HepG2 (cell line): ENCODE measurements at regions not wholly inside any gene's neighbourhood (a gene's known extent, or its start where the extent isn't known, plus 50 kb on each side); places are given as distances from the start of the nearest gene placed in this dataset.

Experiments used
- ATAC-seq: fragments of 200-7000 bp; cut with Tn5 transposase; 3 replicates; pipeline ENCODE4 v1.9.1; 2020; ENCODE audit warnings: mild to moderate bottlenecking, moderate library complexity
- BruUV-seq: library from RNA; stranded (reverse); fragments of 400-500 nt; replicated peaks from 2 replicates; lab custom pipeline; 2021; lab: Mats Ljungman, UMichigan
- CTCF ChIA-PET: fragments of 300-600 bp; formaldehyde crosslinking; extraction: SDS; loops from one replicate; lab custom pipeline; 2021; ENCODE audit warnings: low total read pairs, inconsistent platforms, low intra/inter-chr PET ratio; lab: Yijun Ruan, JAX
- POLR2A ChIA-PET: fragments of 350-600 bp; sonication (Branson Sonifier 250); formaldehyde crosslinking; loops from one replicate; lab custom pipeline; 2020; ENCODE audit warnings: antibody characterized with exemption, inconsistent platforms; lab: Yijun Ruan, JAX
- DNase-seq: peaks from one replicate; pipeline ENCODE4 v3.0.0-alpha.2; 2015; ENCODE audit warnings: low spot score
- FAIRE-seq: peaks from 3 replicates; lab custom pipeline; 2011; peaks lifted over from hg19 to GRCh38; lab: Jason Lieb, UNC
- H2AFZ ChIP-seq: one replicate; pipeline ENCODE4 v1.6.1; 2011; ENCODE audit warnings: low read length, inconsistent platforms
- H3K27ac ChIP-seq: fragments of 300-600 bp; 3 replicates; pipeline ENCODE4 v1.8.0; 2011; ENCODE audit warnings: mixed run types, mild to moderate bottlenecking, mixed read lengths, low read length, inconsistent platforms; ENCODE audit not compliant: insufficient read depth; ENCODE audit errors: extremely low read length
- H3K27me3 ChIP-seq, 2 experiments: fragments of 200-600 bp in 1 of 2; 2 replicates in 1 of 2; 3 replicates in 1 of 2; pipeline versions ENCODE4 v1.6.0 to v1.8.0; 2011; ENCODE audit warnings: low read length in 2 of 2, mild to moderate bottlenecking in 2 of 2, moderate library complexity in 2 of 2, inconsistent platforms in 1 of 2; ENCODE audit not compliant: insufficient read depth in 2 of 2, control insufficient read depth in 1 of 2
- H3K36me3 ChIP-seq, 2 experiments: fragments of 200-600 bp in 1 of 2; replicated peaks in 1 of 2; 2 replicates in 1 of 2; 3 replicates in 1 of 2; pipeline versions ENCODE4 v1.5.1 to v1.8.0; 2011; ENCODE audit warnings: low read length in 2 of 2, inconsistent platforms in 1 of 2; ENCODE audit not compliant: insufficient read depth in 2 of 2, control insufficient read depth in 1 of 2
- H3K4me1 ChIP-seq: 2 replicates; pipeline ENCODE4 v1.5.1; 2012; ENCODE audit warnings: low read length, inconsistent platforms; ENCODE audit not compliant: insufficient read depth
- H3K4me2 ChIP-seq: 2 replicates; pipeline ENCODE4 v1.6.0; 2011; ENCODE audit warnings: low read depth, low read length, inconsistent platforms
- H3K4me3 ChIP-seq, 3 experiments: fragments of 200-600 bp in 1 of 3; sonication (generic), shearing (Covaris generic) in 1 of 3; replicated peaks in 1 of 3; 2 replicates each; pipeline ENCODE4 v1.5.1; 2011 to 2016; ENCODE audit warnings: low read length in 3 of 3, inconsistent platforms in 2 of 3, low read depth in 2 of 3, mild to moderate bottlenecking in 2 of 3, control low read depth in 1 of 3, mixed read lengths in 1 of 3; ENCODE audit not compliant: insufficient read depth in 1 of 3
- H3K79me2 ChIP-seq: one replicate; pipeline ENCODE4 v1.6.1; 2011; ENCODE audit warnings: low read length, inconsistent platforms; ENCODE audit not compliant: insufficient read depth
- H3K9ac ChIP-seq: 2 replicates; pipeline ENCODE4 v1.6.0; 2011; ENCODE audit warnings: mild to moderate bottlenecking, low read depth, low read length, inconsistent platforms; ENCODE audit not compliant: insufficient read depth
- H3K9me3 ChIP-seq: 2 replicates; pipeline ENCODE4 v1.5.1; 2012; ENCODE audit warnings: mild to moderate bottlenecking, low read length
- H4K20me1 ChIP-seq: 2 replicates; pipeline ENCODE4 v1.6.0; 2011; ENCODE audit warnings: inconsistent platforms, mild to moderate bottlenecking, low read length, moderate library complexity; ENCODE audit not compliant: insufficient read depth
- ATM ChIP-seq: fragments of 450-650 bp; IDR thresholded peaks from 2 replicates; pipeline ENCODE4 v1.7.1; 2017; ENCODE audit warnings: mild to moderate bottlenecking, borderline replicate concordance
- CEBPZ ChIP-seq: IDR thresholded peaks from 2 replicates; pipeline ENCODE4 v1.6.1; 2012; ENCODE audit warnings: low read length, improper control_type of control experiment
- HDAC6 ChIP-seq: fragments of 200-600 bp; sonication (generic); IDR thresholded peaks from 2 replicates; pipeline ENCODE4 v1.7.0; 2017; ENCODE audit warnings: mild to moderate bottlenecking, antibody characterized with exemption, low read length, low read depth
- SMARCE1 ChIP-seq: fragments of 450-650 bp; IDR thresholded peaks from 2 replicates; pipeline ENCODE4 v1.6.1; 2017; ENCODE audit warnings: borderline replicate concordance
- SP4 ChIP-seq: sonication (generic); formaldehyde crosslinking; IDR thresholded peaks from 2 replicates; pipeline ENCODE4 v1.8.1; 2023; ENCODE audit warnings: mild to moderate bottlenecking, missing genetic modification reagents
- ZBTB7A ChIP-seq: sonication (generic); formaldehyde crosslinking; IDR thresholded peaks from 2 replicates; pipeline ENCODE4 v1.8.0; 2022; ENCODE audit warnings: mild to moderate bottlenecking, missing genetic modification reagents
- ZNF792 ChIP-seq: IDR thresholded peaks from 2 replicates; pipeline ENCODE4 v1.6.1; 2016
- WGBS: methylation state at CpG from one replicate; pipeline ENCODE4 v1.1.6; 2017; ENCODE audit warnings: low lambda C conversion rate; 5-methylcytosine and 5-hydroxymethylcytosine counted together
- in situ Hi-C: cut with HindIII; loops from 2 replicates; pipeline ENCODE4 v1.10.0; 2017; ENCODE audit warnings: low pct_unique_long_range_greater_than_20kb; ENCODE audit not compliant: extremely low pct_ligation_motif_present
- intact Hi-C: fragments of 100-400 bp; cut with micrococcal nuclease; formaldehyde crosslinking; loops from one replicate; pipeline ENCODE4 v1.10.0; 2022; ENCODE audit not compliant: unreplicated experiment

GRCh38 chr9:23006127-23006526 lies 559.5 kb downstream of the DMRTA1 start (continued):
- no peak for TF ChIP-seq CEBPZ
- TF ChIP-seq ZNF792: no peak
- TF ChIP-seq ATM: no peak

- CTCF ChIA-PET: no interaction called here
- no peak overlapping the region for H3K9ac ChIP-seq
- no peak overlapping the region for H3K4me2 ChIP-seq
- no peaks in the 10 kb centered on the region for H3K27me3 ChIP-seq
- ATAC-seq (no peak), DNase-seq (no peak), FAIRE-seq (no peak)
- TF ChIP-seq SMARCE1: no peak
- no peak for TF ChIP-seq HDAC6
- no peak for TF ChIP-seq ZBTB7A (CRISPR knock-in tag)
- TF ChIP-seq SP4: no peak
- POLR2A ChIA-PET: no interaction called here
- H4K20me1 ChIP-seq: no peaks in the 10 kb centered on the region
- intact Hi-C loops: no loop called here
- no peaks in the 10 kb centered on the region for H3K79me2 ChIP-seq
- WGBS: 5% methylated on average over 3 of the region's 3 CpGs
- BruUV-seq: no TSS peak
- no peaks in the 10 kb centered on the region for H3K4me1 ChIP-seq
- H2AFZ ChIP-seq: no peak overlapping the region
- in situ Hi-C loops: no loop called here
- peaks cover 30% of the 10 kb centered on the region for H3K9me3 ChIP-seq
- no peak overlapping the region for H3K4me3 ChIP-seq
- H3K27ac ChIP-seq: no peak overlapping the region
- H3K36me3 ChIP-seq: no peaks in the 10 kb centered on the region
Observed at GRCh38 chr9:23011669-23012068, 565.0 kb downstream of the DMRTA1 start.
